Sciatic nerve (tissue), 2 donors: ENCODE measurements at regions not wholly inside any gene's neighbourhood (a gene's known extent, or its start where the extent isn't known, plus 50 kb on each side); places are given as distances from the start of the nearest gene placed in this dataset.

ENCODE experiments used
- ATAC-seq: fragments of 200-7000 bp; cut with Tn5 transposase; one replicate; pipeline ENCODE4 v1.9.1; 2020; ENCODE audit warnings: mild to moderate bottlenecking, moderate library complexity
- DNase-seq: peaks from one replicate; pipeline ENCODE4 v3.0.0-alpha.2; 2020; ENCODE audit warnings: low spot score
- intact Hi-C: fragments of 100-400 bp; cut with DNase I; formaldehyde crosslinking; loops from one replicate; pipeline ENCODE4 v1.14.2; 2022
- donor health status: DM: no; HTN: no; CAD: no.
- donor health status: DM: no; HTN: no; CAD: no.

GRCh38 chr1:214902636-214903320 lies 179.8 kb upstream of the KCNK2 start:
- DNase-seq (no peak), ATAC-seq (no peak)
- intact Hi-C loops: loop anchor here (1.0 kb wide), 1 partner anchor 9 kb away; no protein-coding TSS in a partner anchor

GRCh38 chr1:214912127-214912526 lies 170.4 kb upstream of the KCNK2 start:
- intact Hi-C loops: loop anchor here (10.0 kb wide), 1 partner anchor 1863 kb away; no protein-coding TSS in a partner anchor
- ATAC-seq (no peak), DNase-seq (no peak)

GRCh38 chr1:214913966-214914365 lies 168.6 kb upstream of the KCNK2 start:
- intact Hi-C loops: loop anchor here (10.0 kb wide), 1 partner anchor 1861 kb away; no protein-coding TSS in a partner anchor
- ATAC-seq: no peak
- DNase-seq: no peak

- DNase-seq: no peak
- intact Hi-C loops: loop anchor here (10.0 kb wide), 1 partner anchor 1858 kb away; no protein-coding TSS in a partner anchor
- ATAC-seq: no peak
Measured at GRCh38 chr1:214917081-214917635, 165.4 kb upstream of the KCNK2 start.

- DNase-seq (no peak), ATAC-seq (no peak)
- intact Hi-C loops: loop anchor here (10.0 kb wide), 1 partner anchor 1856 kb away; no protein-coding TSS in a partner anchor
Measured at GRCh38 chr1:214918745-214919144, 163.8 kb upstream of the KCNK2 start.

- ATAC-seq (no peak), DNase-seq (no peak)
- intact Hi-C loops: no loop called here
Measured at GRCh38 chr1:214920337-214920736, 162.2 kb upstream of the KCNK2 start.

- no peak for DNase-seq
- intact Hi-C loops: no loop called here
- no peak for ATAC-seq
Measured at GRCh38 chr1:214923278-214923915, 159.1 kb upstream of the KCNK2 start.

GRCh38 chr1:214927796-214928195 lies 154.7 kb upstream of the KCNK2 start:
- no peak for ATAC-seq
- intact Hi-C loops: no loop called here
- no peak for DNase-seq

- ATAC-seq (no peak), DNase-seq (no peak)
- intact Hi-C loops: no loop called here
Measured at GRCh38 chr1:214928574-214928973, 154.0 kb upstream of the KCNK2 start.

- no peak for DNase-seq
- ATAC-seq: peak; percentile 22
- intact Hi-C loops: no loop called here
Measured at GRCh38 chr1:214933375-214933774, 149.2 kb upstream of the KCNK2 start.

GRCh38 chr1:214934045-214934444 lies 148.5 kb upstream of the KCNK2 start:
- intact Hi-C loops: no loop called here
- DNase-seq: no peak

GRCh38 chr1:214935258-214935657 lies 147.3 kb upstream of the KCNK2 start:
- intact Hi-C loops: no loop called here
- no peak for ATAC-seq
- no peak for DNase-seq

More at GRCh38 chr1:214934045-214934444, 148.5 kb upstream of the KCNK2 start:
- peak; percentile 95 for ATAC-seq

GRCh38 chr1:214939180-214939579 lies 143.4 kb upstream of the KCNK2 start:
- DNase-seq: no peak
- ATAC-seq: no peak
- intact Hi-C loops: no loop called here

GRCh38 chr1:214941061-214941460 lies 141.5 kb upstream of the KCNK2 start:
- no peak for ATAC-seq
- intact Hi-C loops: no loop called here
- DNase-seq: no peak

- DNase-seq (no peak), ATAC-seq (no peak)
- intact Hi-C loops: no loop called here
Measured at GRCh38 chr1:214943054-214943453, 139.5 kb upstream of the KCNK2 start.

GRCh38 chr1:214946615-214947014 lies 135.9 kb upstream of the KCNK2 start:
- DNase-seq: no peak
- intact Hi-C loops: no loop called here
- peak; percentile 62 for ATAC-seq

GRCh38 chr1:214952648-214953047 lies 129.9 kb upstream of the KCNK2 start:
- intact Hi-C loops: no loop called here
- DNase-seq: no peak

GRCh38 chr1:214953901-214954616 lies 128.5 kb upstream of the KCNK2 start:
- no peak for DNase-seq
- intact Hi-C loops: no loop called here
- ATAC-seq: no peak

More at GRCh38 chr1:214952648-214953047, 129.9 kb upstream of the KCNK2 start:
- ATAC-seq: no peak

GRCh38 chr1:214954617-214954949 lies 128.0 kb upstream of the KCNK2 start:
- DNase-seq (no peak), ATAC-seq (no peak)
- intact Hi-C loops: no loop called here
